ENCODE measurements at regions not wholly inside any gene's neighbourhood (a gene's known extent, or its start where the extent isn't known, plus 50 kb on each side); places are given as distances from the start of the nearest gene placed in this dataset.

GRCh38 chr5:168072665-168073064 lies 218.8 kb upstream of the WWC1 start:
- TF ChIP-seq, protein P1, sequence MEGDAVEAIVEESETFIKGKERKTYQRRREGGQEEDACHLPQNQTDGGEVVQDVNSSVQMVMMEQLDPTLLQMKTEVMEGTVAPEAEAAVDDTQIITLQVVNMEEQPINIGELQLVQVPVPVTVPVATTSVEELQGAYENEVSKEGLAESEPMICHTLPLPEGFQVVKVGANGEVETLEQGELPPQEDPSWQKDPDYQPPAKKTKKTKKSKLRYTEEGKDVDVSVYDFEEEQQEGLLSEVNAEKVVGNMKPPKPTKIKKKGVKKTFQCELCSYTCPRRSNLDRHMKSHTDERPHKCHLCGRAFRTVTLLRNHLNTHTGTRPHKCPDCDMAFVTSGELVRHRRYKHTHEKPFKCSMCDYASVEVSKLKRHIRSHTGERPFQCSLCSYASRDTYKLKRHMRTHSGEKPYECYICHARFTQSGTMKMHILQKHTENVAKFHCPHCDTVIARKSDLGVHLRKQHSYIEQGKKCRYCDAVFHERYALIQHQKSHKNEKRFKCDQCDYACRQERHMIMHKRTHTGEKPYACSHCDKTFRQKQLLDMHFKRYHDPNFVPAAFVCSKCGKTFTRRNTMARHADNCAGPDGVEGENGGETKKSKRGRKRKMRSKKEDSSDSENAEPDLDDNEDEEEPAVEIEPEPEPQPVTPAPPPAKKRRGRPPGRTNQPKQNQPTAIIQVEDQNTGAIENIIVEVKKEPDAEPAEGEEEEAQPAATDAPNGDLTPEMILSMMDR (IDR thresholded peaks at IDR 0.05) = no peak
- no peak for TF ChIP-seq POLR2A (IDR thresholded peaks at IDR 0.05)

Data from thyroid gland (tissue), 4 donors.